ENCODE measurements at regions not wholly inside any gene's neighbourhood (a gene's known extent, or its start where the extent isn't known, plus 50 kb on each side); places are given as distances from the start of the nearest gene placed in this dataset.

GRCh38 chr12:72136792-72137191, 135.4 kb upstream of the TRHDE start:
- no peak overlapping the region for H3K27ac ChIP-seq (ENCODE audit: low read length)

DNA sequence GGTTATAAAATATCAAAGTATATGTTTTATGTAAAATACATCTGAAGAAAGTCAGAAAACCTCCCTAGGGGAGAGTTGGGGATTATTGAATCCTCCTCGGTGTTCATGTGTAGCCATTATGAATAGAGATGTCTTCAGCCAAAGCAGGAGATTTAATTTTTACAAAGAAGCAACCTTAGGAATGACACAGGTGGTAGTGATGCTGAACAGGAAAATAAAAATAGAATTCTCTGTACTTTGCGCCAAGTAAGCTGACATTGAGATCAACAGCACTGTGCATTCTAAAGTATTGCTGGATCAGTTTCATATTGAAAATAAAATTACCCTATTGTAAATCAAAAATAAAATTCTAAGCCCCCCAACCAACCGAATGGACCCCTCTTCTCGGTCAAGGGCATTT, 132.8 kb upstream of the TRHDE start:
- no peak overlapping the region for H3K9ac ChIP-seq (ENCODE audit: low read length)

More at GRCh38 chr12:72136792-72137191, 135.4 kb upstream of the TRHDE start:
- H3K36me3 ChIP-seq (ENCODE audit: insufficient read depth, low read length), result no peaks in the 10 kb centered on the region
- no peak overlapping the region for H2AFZ ChIP-seq (ENCODE audit: low read depth, low read length)
- TF ChIP-seq, protein P1, sequence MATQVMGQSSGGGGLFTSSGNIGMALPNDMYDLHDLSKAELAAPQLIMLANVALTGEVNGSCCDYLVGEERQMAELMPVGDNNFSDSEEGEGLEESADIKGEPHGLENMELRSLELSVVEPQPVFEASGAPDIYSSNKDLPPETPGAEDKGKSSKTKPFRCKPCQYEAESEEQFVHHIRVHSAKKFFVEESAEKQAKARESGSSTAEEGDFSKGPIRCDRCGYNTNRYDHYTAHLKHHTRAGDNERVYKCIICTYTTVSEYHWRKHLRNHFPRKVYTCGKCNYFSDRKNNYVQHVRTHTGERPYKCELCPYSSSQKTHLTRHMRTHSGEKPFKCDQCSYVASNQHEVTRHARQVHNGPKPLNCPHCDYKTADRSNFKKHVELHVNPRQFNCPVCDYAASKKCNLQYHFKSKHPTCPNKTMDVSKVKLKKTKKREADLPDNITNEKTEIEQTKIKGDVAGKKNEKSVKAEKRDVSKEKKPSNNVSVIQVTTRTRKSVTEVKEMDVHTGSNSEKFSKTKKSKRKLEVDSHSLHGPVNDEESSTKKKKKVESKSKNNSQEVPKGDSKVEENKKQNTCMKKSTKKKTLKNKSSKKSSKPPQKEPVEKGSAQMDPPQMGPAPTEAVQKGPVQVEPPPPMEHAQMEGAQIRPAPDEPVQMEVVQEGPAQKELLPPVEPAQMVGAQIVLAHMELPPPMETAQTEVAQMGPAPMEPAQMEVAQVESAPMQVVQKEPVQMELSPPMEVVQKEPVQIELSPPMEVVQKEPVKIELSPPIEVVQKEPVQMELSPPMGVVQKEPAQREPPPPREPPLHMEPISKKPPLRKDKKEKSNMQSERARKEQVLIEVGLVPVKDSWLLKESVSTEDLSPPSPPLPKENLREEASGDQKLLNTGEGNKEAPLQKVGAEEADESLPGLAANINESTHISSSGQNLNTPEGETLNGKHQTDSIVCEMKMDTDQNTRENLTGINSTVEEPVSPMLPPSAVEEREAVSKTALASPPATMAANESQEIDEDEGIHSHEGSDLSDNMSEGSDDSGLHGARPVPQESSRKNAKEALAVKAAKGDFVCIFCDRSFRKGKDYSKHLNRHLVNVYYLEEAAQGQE (IDR thresholded peaks at IDR 0.05; ENCODE audit: borderline replicate concordance), result no peak
- no peak for TF ChIP-seq POLR2AphosphoS5 (IDR thresholded peaks at IDR 0.05)
- TF ChIP-seq RAD21 (conservative IDR thresholded peaks at IDR 0.05), result no peak
- TF ChIP-seq EP300 (conservative IDR thresholded peaks at IDR 0.05; ENCODE audit: poor library complexity, severe bottlenecking), result no peak
- TF ChIP-seq, protein P2, sequence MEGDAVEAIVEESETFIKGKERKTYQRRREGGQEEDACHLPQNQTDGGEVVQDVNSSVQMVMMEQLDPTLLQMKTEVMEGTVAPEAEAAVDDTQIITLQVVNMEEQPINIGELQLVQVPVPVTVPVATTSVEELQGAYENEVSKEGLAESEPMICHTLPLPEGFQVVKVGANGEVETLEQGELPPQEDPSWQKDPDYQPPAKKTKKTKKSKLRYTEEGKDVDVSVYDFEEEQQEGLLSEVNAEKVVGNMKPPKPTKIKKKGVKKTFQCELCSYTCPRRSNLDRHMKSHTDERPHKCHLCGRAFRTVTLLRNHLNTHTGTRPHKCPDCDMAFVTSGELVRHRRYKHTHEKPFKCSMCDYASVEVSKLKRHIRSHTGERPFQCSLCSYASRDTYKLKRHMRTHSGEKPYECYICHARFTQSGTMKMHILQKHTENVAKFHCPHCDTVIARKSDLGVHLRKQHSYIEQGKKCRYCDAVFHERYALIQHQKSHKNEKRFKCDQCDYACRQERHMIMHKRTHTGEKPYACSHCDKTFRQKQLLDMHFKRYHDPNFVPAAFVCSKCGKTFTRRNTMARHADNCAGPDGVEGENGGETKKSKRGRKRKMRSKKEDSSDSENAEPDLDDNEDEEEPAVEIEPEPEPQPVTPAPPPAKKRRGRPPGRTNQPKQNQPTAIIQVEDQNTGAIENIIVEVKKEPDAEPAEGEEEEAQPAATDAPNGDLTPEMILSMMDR (IDR thresholded peaks at IDR 0.05; ENCODE audit: poor library complexity, severe bottlenecking), result no peak
- no peak for TF ChIP-seq MXI1 (conservative IDR thresholded peaks at IDR 0.05; ENCODE audit: poor library complexity, severe bottlenecking)
- no peak for TF ChIP-seq TAF1 (IDR thresholded peaks at IDR 0.05; ENCODE audit: low read depth)
- TF ChIP-seq EZH2 (IDR thresholded peaks at IDR 0.05; ENCODE audit: borderline replicate concordance, insufficient read depth, low read length, poor library complexity, severe bottlenecking), result no peak
- TF ChIP-seq SMC3 (conservative IDR thresholded peaks at IDR 0.05; ENCODE audit: poor library complexity), result no peak
- no peaks in the 10 kb centered on the region for H3F3A ChIP-seq (ENCODE audit: insufficient read depth, low read length, poor library complexity, severe bottlenecking)
- H3K4me3 ChIP-seq (ENCODE audit: low read length), result no peak overlapping the region
- H4K20me1 ChIP-seq (ENCODE audit: insufficient read depth), result no peaks in the 10 kb centered on the region
- no peak overlapping the region for H3K4me2 ChIP-seq (ENCODE audit: low read length)
- no peak overlapping the region for H3K9ac ChIP-seq (ENCODE audit: low read length)
- H3K27me3 ChIP-seq (ENCODE audit: insufficient read depth, low read depth, low read length), result no peaks in the 10 kb centered on the region
- no peaks in the 10 kb centered on the region for H3K9me2 ChIP-seq (ENCODE audit: insufficient read depth, low read length)
- H3K79me2 ChIP-seq (replicated peaks; ENCODE audit: insufficient read depth, low read length), result no peaks in the 10 kb centered on the region
- H3K9me3 ChIP-seq (ENCODE audit: low read length), result no peaks in the 10 kb centered on the region

More for the DNA sequence above, 132.8 kb upstream of the TRHDE start:
- H3K36me3 ChIP-seq (ENCODE audit: insufficient read depth, low read length), result no peaks in the 10 kb centered on the region
- no peak overlapping the region for H2AFZ ChIP-seq (ENCODE audit: low read depth, low read length)
- H3K27ac ChIP-seq (ENCODE audit: low read length), result no peak overlapping the region
- no peak overlapping the region for H3K4me2 ChIP-seq (ENCODE audit: low read length)
- H3K4me3 ChIP-seq (ENCODE audit: low read length), result no peak overlapping the region
- no peaks in the 10 kb centered on the region for H3K27me3 ChIP-seq (ENCODE audit: insufficient read depth, low read depth, low read length)
- no peaks in the 10 kb centered on the region for H3K9me3 ChIP-seq (ENCODE audit: low read length)
- H3K79me2 ChIP-seq (replicated peaks; ENCODE audit: insufficient read depth, low read length), result no peaks in the 10 kb centered on the region
- H3K9me2 ChIP-seq (ENCODE audit: insufficient read depth, low read length), result no peaks in the 10 kb centered on the region
- no peaks in the 10 kb centered on the region for H4K20me1 ChIP-seq (ENCODE audit: insufficient read depth)
- H3F3A ChIP-seq (ENCODE audit: insufficient read depth, low read length, poor library complexity, severe bottlenecking), result no peaks in the 10 kb centered on the region
- no peak for TF ChIP-seq EP300 (conservative IDR thresholded peaks at IDR 0.05; ENCODE audit: poor library complexity, severe bottlenecking)
- TF ChIP-seq, protein P2 (IDR thresholded peaks at IDR 0.05; ENCODE audit: poor library complexity, severe bottlenecking), result no peak
- TF ChIP-seq POLR2AphosphoS5 (IDR thresholded peaks at IDR 0.05), result no peak
- no peak for TF ChIP-seq MXI1 (conservative IDR thresholded peaks at IDR 0.05; ENCODE audit: poor library complexity, severe bottlenecking)

Measured in neural cell (in vitro differentiated cells).